ENCODE measurements at regions not wholly inside any gene's neighbourhood (a gene's known extent, or its start where the extent isn't known, plus 50 kb on each side); places are given as distances from the start of the nearest gene placed in this dataset.

DNA sequence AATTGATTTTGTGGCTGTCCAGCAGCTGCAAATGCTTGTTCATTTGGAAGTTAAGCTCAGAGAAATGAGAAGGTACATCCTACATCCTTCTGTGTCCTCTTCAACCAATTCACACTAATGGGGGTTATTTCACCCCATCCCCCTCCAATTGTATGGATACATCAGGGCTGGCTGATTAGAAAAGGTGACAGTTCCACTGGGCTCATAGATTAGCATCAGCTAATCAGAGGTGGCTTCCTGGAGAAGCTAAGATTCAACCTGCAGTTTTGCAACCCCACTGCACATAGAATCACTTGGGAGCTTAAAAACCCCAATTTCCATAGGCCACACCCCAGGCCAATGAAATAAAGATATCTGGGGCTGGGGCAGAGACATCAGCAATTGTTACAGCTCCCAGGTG is 217.7 kb upstream of the TLE3 start:
- DNase-seq, result no peak

DNA sequence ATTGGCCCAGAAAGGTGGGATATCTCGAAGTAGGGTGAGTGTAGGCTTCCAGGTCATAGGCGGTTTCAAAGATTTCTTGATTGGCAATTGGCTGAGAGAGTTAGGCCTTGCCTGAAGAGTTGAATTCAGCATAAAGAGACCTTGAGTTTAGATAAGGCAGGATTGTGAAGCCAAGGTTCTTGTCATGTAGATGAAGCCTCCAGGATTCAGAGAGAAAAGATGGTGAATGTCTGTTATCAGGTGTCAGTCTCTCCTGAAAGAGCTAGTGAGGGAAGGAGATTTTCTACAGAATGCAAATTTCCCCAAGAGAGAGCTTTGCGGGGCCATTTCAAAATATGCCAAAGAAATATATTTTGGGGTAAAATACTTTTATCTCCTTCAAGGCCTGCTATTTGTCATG is 217.0 kb upstream of the TLE3 start:
- DNase-seq, result no peak

- DNase-seq, result no peak
Observed at GRCh38 chr15:70314018-70314354, 216.3 kb upstream of the TLE3 start.

GRCh38 chr15:70313099-70314017 is 215.6 kb upstream of the TLE3 start:
- DNase-seq, result no peak

DNA sequence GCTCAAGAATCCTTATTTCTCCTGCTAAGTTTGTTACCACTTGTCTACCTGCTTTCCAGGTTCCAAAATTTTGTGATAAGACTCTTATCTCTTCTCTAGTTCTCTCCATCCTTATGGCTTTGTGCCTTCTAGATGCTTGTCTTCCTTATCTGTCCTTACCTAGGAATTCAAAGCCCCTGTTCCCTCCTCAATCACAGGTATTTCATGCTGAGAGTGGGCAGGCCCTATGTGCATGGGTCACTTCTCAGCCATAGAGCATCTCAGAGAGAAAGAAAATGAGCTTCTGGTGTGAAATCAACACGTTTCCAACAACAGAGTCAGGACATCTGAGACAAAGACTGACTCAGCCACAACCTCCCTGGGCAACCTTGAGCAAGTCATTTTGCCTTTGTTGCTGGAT is 214.1 kb upstream of the TLE3 start:
- DNase-seq, result no peak

DNA sequence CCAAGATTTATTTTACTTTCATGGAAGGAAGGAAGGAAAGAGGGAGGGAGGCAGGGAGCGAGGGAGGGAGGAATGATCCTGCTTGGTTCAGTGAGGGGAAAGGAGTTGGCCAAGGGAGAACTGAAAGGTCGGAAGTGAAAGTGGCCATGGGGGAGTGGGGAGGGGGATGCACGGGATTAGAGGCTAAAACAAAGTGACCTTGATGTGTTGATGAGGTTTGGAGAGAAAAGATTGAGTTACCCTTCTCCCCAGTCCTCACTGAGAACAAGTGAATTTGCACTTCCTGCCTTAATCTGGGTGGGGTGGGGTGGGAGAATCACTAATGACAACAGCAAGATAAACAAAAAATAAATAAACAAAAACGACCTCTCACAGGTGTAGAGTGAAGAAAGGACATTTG is 212.0 kb upstream of the TLE3 start:
- DNase-seq, result no peak

GRCh38 chr15:70308735-70309434 is 211.2 kb upstream of the TLE3 start:
- DNase-seq, result no peak

- DNase-seq, result peak in 1 of 2 donors; percentile 3
Observed at GRCh38 chr15:70308011-70308734, 210.5 kb upstream of the TLE3 start.

GRCh38 chr15:70306582-70306981 is 208.9 kb upstream of the TLE3 start:
- no peak for DNase-seq

GRCh38 chr15:70306081-70306480 is 208.4 kb upstream of the TLE3 start:
- no peak for DNase-seq

DNA sequence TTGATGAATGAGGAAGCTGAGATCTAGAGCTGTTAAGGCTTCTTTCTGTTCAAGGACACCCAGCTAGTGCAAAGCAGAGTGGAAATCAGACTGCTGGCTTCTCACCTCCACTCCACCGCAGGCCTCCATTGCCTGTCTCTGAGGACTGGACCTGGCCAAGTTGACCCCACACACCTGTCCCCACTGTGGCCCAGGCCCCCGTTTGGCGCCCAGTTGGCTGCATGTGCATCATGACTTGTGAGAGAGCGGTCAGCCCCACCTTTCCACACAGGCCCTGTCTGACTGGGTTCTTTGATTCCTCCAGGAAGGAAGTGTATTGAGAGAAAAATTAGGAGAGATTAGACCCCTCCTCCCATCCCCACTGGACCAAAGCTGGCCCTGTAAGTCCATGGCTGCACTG is 206.3 kb upstream of the TLE3 start:
- DNase-seq, result no peak

DNA sequence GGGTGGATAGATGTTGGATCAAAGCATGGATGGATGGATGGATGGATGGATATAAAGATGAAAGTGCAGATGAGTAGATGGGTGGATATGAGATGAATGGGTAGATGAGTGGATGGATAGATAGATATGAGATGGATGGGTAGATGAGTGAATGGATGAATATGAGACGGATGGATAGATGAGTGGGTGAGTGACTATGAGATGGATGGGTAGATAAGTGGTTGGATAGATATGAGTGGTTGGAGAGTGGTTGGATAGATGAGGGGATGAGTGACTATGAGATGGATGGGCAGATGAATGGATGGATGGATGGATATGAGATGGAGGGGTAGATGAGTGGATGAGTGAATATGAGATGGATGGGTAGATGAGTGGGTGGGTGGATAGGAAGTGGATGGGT is 204.6 kb upstream of the TLE3 start:
- no peak for DNase-seq

- DNase-seq, result no peak
Observed at GRCh38 chr15:70301396-70301795, 203.7 kb upstream of the TLE3 start.

DNA sequence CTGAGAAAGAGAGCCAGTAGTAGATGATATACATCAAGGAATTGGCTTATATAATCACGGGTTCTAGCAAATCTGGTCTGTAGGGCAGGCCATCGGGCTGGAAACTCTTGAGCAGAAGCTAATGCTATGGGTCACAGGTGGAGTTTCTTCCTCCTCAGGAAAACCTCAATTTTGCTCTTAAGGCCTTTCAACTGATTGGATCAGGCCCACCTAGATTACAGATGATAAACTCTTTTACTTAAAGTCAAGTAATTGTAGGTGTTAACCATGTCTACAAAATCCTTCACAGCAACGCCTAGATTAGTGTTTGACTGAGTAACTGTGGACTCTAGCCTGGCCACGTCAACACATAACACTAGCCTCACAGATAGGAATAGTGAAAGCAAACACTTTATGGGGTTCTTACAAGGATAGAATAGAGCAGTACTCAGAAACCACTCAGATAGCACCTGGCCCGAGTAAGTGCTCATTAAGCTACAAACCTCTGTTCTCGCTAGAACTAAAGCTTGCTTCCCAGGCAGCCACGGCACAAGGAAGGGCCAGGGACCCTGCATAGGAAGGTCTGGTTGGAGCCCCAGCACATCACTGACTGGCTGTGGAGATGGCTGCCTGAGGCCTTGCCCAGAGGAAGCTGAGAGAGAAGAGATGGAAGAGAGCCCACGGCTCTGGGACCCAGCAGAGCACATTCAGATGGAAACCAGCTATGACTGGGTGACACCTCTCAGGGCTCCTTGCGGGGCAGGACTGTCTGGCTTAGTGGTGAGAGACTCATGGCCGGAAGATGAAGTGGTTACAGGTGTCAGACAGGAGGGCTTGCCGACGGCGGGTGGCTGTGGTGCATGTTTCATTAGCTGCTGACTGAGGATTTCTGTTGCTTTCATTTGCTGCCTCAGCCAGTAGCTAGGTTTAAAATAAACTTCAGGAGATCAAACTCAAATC is 202.5 kb upstream of the TLE3 start:
- peak; percentile 58 to 71 for DNase-seq

- no peak for DNase-seq
Observed at GRCh38 chr15:70297465-70298058, 199.8 kb upstream of the TLE3 start.

GRCh38 chr15:70294731-70295305 is 197.1 kb upstream of the TLE3 start:
- no peak for DNase-seq

- DNase-seq, result no peak
Observed at GRCh38 chr15:70293591-70294470, 196.1 kb upstream of the TLE3 start.

DNA sequence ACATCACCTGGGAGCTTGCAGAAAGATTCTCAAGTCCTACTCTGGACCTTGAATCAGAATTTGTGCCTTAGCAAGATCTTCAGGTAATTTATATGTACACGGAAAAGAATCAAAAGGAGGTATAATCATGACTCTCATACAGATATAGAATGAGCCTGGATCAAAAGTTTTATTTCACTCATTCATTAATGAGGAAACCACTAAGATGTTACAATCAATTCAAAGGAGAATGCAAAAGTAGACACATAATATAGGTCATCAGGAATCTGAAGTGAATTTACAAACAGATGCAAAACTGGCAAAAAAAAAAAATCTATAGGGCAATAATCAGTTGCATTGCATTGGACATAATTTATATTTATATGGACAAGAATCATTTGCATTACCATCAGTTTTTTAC is 195.4 kb upstream of the TLE3 start:
- no peak for DNase-seq

DNA sequence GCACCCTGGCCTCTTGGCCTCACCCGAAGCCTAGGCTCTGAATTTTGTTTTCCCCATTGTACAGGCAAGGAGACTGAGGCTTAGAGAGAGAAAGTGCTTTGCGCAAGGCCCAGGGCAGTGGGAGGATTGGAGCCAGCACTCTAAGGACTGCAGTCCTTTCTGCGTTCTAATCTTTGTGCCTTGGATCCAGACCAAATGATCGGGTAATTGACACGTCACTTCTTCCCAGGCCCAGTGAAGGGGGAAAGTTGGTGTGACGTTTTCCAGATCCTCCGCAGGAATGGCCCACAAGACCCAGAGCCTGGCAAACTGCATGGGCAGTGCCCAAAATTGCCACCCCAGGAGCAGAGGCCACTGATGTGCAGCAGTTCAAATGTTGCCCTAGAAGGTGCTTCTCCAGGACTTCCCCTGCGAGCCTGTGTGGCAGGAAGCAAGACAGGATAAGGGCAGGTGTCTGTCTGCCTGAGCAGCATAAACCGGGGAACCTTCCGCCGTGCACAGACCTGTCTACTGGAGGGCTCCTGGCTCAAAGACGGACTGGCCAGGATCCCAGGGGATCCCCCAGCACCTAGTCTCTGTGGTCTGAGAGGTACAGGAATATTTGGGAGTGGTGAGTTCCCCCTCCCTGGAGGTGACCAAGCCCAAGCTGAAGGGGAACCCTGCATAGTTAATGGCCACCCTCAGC is 194.5 kb upstream of the TLE3 start:
- no peak for DNase-seq

Measured in activated CD4-positive, alpha-beta T cell treated with anti-CD3 and anti-CD28 coated beads for 4 hours (primary cell).